OCI-LY7 (cell line): ENCODE measurements at regions not wholly inside any gene's neighbourhood (a gene's known extent, or its start where the extent isn't known, plus 50 kb on each side); places are given as distances from the start of the nearest gene placed in this dataset.

Experiments used
- CTCF ChIP-seq: fragments of 200-600 bp; sonication (generic); conservative IDR thresholded peaks from 2 replicates; pipeline ENCODE4 v1.5.1; 2014; ENCODE audit warnings: mild to moderate bottlenecking, antibody characterized with exemption, low read length, moderate library complexity, mixed read lengths
- EZH2phosphoT487 ChIP-seq: fragments of 200-600 bp; sonication (generic); IDR thresholded peaks from 2 replicates; pipeline ENCODE4 v1.6.1; 2018; ENCODE audit warnings: low read depth, borderline replicate concordance, mild to moderate bottlenecking, mixed run types, antibody characterized with exemption, low read length, moderate library complexity, mixed read lengths

GRCh38 chr18:7485616-7486015, 81.5 kb upstream of the PTPRM start:
- TF ChIP-seq CTCF (no peak), EZH2phosphoT487 (no peak)
